ACC112 (cell line): ENCODE measurements at regions not wholly inside any gene's neighbourhood (a gene's known extent, or its start where the extent isn't known, plus 50 kb on each side); places are given as distances from the start of the nearest gene placed in this dataset.
"Not testable (repeated sequence)": the region's sequence is repeated elsewhere in the genome, so short reads cannot be mapped to it uniquely, and the experiment has no call there.

Source experiments
- H2AFZ ChIP-seq: fragments of 200-600 bp; sonication (generic); one replicate; pipeline ENCODE4 v1.6.0; 2017; ENCODE audit warnings: antibody characterized with exemption, low read length; ENCODE audit not compliant: unreplicated experiment
- H3K27ac ChIP-seq: fragments of 200-600 bp; sonication (generic); 2 replicates; pipeline ENCODE4 v1.5.1; 2014; ENCODE audit warnings: low read depth, mild to moderate bottlenecking, antibody characterized with exemption, low read length, moderate library complexity
- H3K27me3 ChIP-seq: fragments of 200-600 bp; sonication (generic); 2 replicates; pipeline ENCODE4 v1.6.1; 2014; ENCODE audit warnings: mild to moderate bottlenecking, antibody characterized with exemption, low read length, moderate library complexity, mixed read lengths; ENCODE audit not compliant: insufficient read depth
- H3K36me3 ChIP-seq: fragments of 200-600 bp; sonication (generic); 2 replicates; pipeline ENCODE4 v1.6.1; 2016; ENCODE audit warnings: mild to moderate bottlenecking, antibody characterized with exemption, low read length, moderate library complexity, mixed read lengths; ENCODE audit not compliant: insufficient read depth
- H3K4me1 ChIP-seq: fragments of 200-600 bp; sonication (generic); one replicate; pipeline ENCODE4 v1.6.1; 2016; ENCODE audit warnings: low read length, mixed read lengths; ENCODE audit not compliant: insufficient read depth, unreplicated experiment, control insufficient read depth
- H3K4me3 ChIP-seq: fragments of 200-600 bp; sonication (generic); 2 replicates; pipeline ENCODE4 v1.5.1; 2014; ENCODE audit warnings: mild to moderate bottlenecking, low read depth, low read length
- H3K79me2 ChIP-seq: fragments of 200-600 bp; sonication (generic); one replicate; pipeline ENCODE4 v1.6.0; 2016; ENCODE audit warnings: low read length; ENCODE audit not compliant: control insufficient read depth, unreplicated experiment, insufficient read depth

DNA sequence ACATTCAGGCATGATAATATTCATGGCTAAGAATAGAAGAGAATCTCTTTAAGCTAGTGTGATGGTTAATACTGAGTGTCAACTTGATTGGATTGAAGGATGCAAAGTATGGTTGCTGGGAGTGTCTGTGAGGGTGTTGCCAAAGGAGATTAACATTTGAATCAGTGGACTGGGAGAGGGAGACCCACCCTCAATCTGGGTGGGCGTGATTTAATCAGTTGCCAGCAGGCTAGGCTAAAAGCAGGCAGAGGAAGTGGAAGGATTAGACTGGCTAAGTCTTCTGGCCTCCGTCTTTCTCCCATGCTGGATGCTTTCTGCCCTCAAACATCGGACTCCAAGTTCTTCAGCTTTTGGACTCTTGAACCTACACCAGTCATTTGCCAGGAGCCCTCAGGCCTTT is 106.9 kb upstream of the CCDC39 start:
- H3K4me1 ChIP-seq, H3K27ac ChIP-seq, H3K79me2 ChIP-seq, H3K4me3 ChIP-seq, H3K36me3 ChIP-seq, H2AFZ ChIP-seq: not testable (repeated sequence)
- peaks cover 28% of the 10 kb centered on the region for H3K27me3 ChIP-seq

DNA sequence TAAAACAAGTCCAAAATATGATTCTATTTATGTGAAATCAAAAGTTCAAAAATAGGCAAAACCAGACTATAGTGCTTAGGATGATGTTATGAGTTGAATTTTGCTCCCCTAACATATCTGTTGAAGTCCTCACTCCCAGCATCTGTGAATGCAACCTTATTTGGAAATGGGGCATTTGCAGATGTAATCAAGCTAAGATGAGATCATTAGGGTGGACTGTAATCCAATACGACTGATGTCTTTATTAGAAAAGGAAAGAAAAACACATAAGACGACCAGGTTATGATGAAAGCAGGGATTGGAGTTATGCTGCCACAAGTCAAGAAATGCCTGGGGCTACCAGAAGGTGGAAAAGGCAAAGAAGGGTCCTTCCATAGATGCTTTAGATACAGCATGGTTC is 110.5 kb upstream of the CCDC39 start:
- H2AFZ ChIP-seq = no peak overlapping the region
- peaks cover 29% of the 10 kb centered on the region for H3K27me3 ChIP-seq
- H3K36me3 ChIP-seq = no peaks in the 10 kb centered on the region
- no peaks in the 10 kb centered on the region for H3K4me1 ChIP-seq
- no peaks in the 10 kb centered on the region for H3K79me2 ChIP-seq
- no peak overlapping the region for H3K4me3 ChIP-seq
- no peak overlapping the region for H3K27ac ChIP-seq

GRCh38 chr3:180798197-180798596 is 114.3 kb upstream of the FXR1 start:
- H2AFZ ChIP-seq = no peak overlapping the region

DNA sequence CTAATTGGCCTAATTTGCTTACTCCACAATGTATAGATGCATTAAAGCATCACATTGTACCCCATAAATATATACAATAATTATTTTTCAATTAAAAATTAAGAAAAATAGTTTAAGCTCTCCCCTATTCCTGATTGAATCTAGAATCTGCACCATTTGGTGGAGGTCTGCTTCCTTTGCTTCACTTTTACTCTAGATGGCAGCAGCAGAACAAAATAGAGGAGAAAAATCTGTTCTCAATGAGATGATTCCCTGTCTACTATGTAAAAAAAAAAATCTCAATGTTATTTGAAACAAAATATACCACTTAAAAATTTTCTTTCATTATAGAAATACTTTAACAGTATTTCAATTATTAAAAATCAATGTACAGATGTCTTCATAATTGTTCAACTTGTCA is 109.6 kb upstream of the FXR1 start:
- Histone ChIP-seq H3K79me2 (no peaks in the 10 kb centered on the region), H3K27me3 (peaks cover 20% of the 10 kb centered on the region; the same call in 1 of the 2 replicates), H2AFZ (no peak overlapping the region), H3K27ac (no peak overlapping the region), H3K4me3 (no peak overlapping the region), H3K4me1 (no peaks in the 10 kb centered on the region), H3K36me3 (no peaks in the 10 kb centered on the region)

More at GRCh38 chr3:180798197-180798596, 114.3 kb upstream of the FXR1 start:
- H3K36me3 ChIP-seq = no peaks in the 10 kb centered on the region
- no peaks in the 10 kb centered on the region for H3K4me1 ChIP-seq
- peaks cover 19% of the 10 kb centered on the region; the same call in 1 of the 2 replicates for H3K27me3 ChIP-seq
- no peak overlapping the region for H3K4me3 ChIP-seq
- no peak overlapping the region for H3K27ac ChIP-seq
- no peaks in the 10 kb centered on the region for H3K79me2 ChIP-seq

DNA sequence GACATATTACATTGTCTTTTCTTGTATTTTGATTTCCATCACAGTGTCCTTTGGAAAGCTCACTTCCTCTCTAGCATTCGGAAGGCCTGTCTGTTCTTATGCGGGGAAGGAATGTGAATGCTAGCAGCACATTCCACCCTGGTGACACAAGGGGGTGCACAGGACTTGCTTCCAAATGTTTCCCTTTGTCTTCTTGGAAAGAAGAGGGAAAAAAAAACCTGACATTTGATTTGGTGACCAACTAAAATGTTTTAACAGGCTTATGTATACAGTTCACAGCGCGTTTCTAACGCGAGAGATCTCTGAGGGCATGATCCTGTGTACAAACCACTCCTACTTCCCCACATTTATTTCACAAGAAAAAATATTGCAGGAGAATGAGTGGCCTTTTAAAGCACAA is 107.6 kb upstream of the FXR1 start:
- Histone ChIP-seq H2AFZ (peak overlapping the region; percentile 67), H3K27me3 (peaks cover 15% of the 10 kb centered on the region; the same call in 1 of the 2 replicates), H3K27ac (no peak overlapping the region), H3K4me3 (no peak overlapping the region), H3K4me1 (no peaks in the 10 kb centered on the region), H3K36me3 (no peaks in the 10 kb centered on the region), H3K79me2 (no peaks in the 10 kb centered on the region)

GRCh38 chr3:180808823-180809575 is 103.5 kb upstream of the FXR1 start:
- Histone ChIP-seq H3K27ac (no peak overlapping the region), H3K27me3 (peaks cover 29% of the 10 kb centered on the region), H3K79me2 (no peaks in the 10 kb centered on the region), H3K36me3 (no peaks in the 10 kb centered on the region), H2AFZ (no peak overlapping the region), H3K4me3 (no peak overlapping the region), H3K4me1 (no peaks in the 10 kb centered on the region)

- Histone ChIP-seq H3K4me3 (no peak overlapping the region), H3K79me2 (no peaks in the 10 kb centered on the region), H3K36me3 (no peaks in the 10 kb centered on the region), H3K27me3 (0 out of 2 replicates have a peak, but pooled peaks cover 2% of the 10 kb centered on the region), H2AFZ (no peak overlapping the region), H3K4me1 (no peaks in the 10 kb centered on the region), H3K27ac (no peak overlapping the region)
These were observed 92.1 kb upstream of the FXR1 start for GRCh38 chr3:180820400-180820799.

- no peak overlapping the region for H3K4me3 ChIP-seq
- H3K27me3 ChIP-seq = no peaks in the 10 kb centered on the region
- no peaks in the 10 kb centered on the region for H3K79me2 ChIP-seq
- no peaks in the 10 kb centered on the region for H3K4me1 ChIP-seq
- H3K27ac ChIP-seq = no peak overlapping the region
- H2AFZ ChIP-seq = no peak overlapping the region
- no peaks in the 10 kb centered on the region for H3K36me3 ChIP-seq
These were observed 86.5 kb upstream of the FXR1 start for GRCh38 chr3:180825964-180826363.

GRCh38 chr3:180827171-180827570 is 85.3 kb upstream of the FXR1 start:
- 0 out of 2 replicates have a peak, but pooled peaks cover under 1% of the 10 kb centered on the region for H3K27me3 ChIP-seq
- H2AFZ ChIP-seq = no peak overlapping the region
- H3K27ac ChIP-seq = no peak overlapping the region
- no peaks in the 10 kb centered on the region for H3K79me2 ChIP-seq
- H3K4me1 ChIP-seq = no peaks in the 10 kb centered on the region
- no peak overlapping the region for H3K4me3 ChIP-seq
- H3K36me3 ChIP-seq = no peaks in the 10 kb centered on the region

DNA sequence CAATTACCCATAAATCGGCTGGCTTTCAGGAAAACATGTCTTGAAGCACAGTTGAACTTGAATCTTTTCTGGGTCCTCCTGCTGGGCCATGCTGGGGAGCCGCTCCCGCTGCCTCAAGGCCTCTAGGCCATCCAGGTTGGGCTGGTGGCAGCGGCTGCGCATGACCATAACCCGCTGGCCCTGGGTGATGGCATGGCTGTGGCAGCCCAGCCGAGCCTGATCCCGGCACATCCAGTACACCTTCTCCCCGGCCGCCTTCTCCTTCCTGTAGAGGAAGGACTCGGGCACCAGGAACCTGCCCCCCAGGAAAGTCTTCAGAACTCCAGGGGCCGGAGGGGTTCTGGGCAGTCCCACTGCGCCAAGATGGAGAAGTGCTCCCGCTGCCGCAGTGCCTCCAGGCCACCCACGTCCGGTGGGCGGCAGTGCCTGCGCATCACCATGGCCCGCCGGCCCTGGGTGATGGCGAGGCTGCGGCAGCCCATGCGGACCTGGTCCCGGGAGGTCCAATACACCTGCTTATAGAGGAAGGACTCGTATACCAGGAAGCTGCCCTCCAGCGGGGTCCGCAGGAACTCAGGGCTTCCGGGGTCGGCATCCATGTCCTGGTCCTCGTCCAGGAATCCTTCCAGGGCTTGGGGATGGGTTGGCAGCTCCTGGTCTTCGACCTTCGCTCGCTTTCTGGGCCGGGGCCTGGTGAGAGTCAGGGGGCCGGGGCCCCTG is 84.3 kb upstream of the FXR1 start:
- Histone ChIP-seq H3K4me3 (no peak overlapping the region), H3K4me1 (no peaks in the 10 kb centered on the region), H3K36me3 (no peaks in the 10 kb centered on the region), H3K79me2 (no peaks in the 10 kb centered on the region), H2AFZ (no peak overlapping the region), H3K27ac (no peak overlapping the region), H3K27me3 (peaks cover 5% of the 10 kb centered on the region; the same call in 1 of the 2 replicates)
